HCT116 (cell line): ENCODE measurements at regions not wholly inside any gene's neighbourhood (a gene's known extent, or its start where the extent isn't known, plus 50 kb on each side); places are given as distances from the start of the nearest gene placed in this dataset.

Experiments used
- EGR1 ChIP-seq: IDR thresholded peaks from 2 replicates; pipeline ENCODE4 v1.6.1; 2012; ENCODE audit warnings: low read depth
- EZH2 ChIP-seq: fragments of 200-600 bp; sonication (generic); IDR thresholded peaks from 2 replicates; pipeline ENCODE4 v1.6.1; 2017; ENCODE audit warnings: antibody characterized with exemption, mixed run types
- EZH2phosphoT487 ChIP-seq: fragments of 200-600 bp; IDR thresholded peaks from 2 replicates; pipeline ENCODE4 v1.6.1; 2018; ENCODE audit warnings: antibody characterized with exemption, borderline replicate concordance
- POLR2AphosphoS5 ChIP-seq: IDR thresholded peaks from 2 replicates; pipeline ENCODE4 v1.6.1; 2011; ENCODE audit warnings: mild to moderate bottlenecking, low read depth, low read length, moderate library complexity
- SP1 ChIP-seq: IDR thresholded peaks from 2 replicates; pipeline ENCODE4 v1.6.1; 2012; ENCODE audit warnings: low read depth
- SRF ChIP-seq: IDR thresholded peaks from 2 replicates; pipeline ENCODE4 v1.6.1; 2012; ENCODE audit warnings: low read depth
- YY1 ChIP-seq: IDR thresholded peaks from 2 replicates; pipeline ENCODE4 v1.6.1; 2011; ENCODE audit warnings: low read length, low read depth, moderate library complexity, mild to moderate bottlenecking; ENCODE audit not compliant: insufficient replicate concordance; ENCODE audit errors: extremely low read depth
- TF ChIP-seq, protein P1 (sequence below), 3 experiments: fragments of 200-600 bp in 1 of 3; sonication (generic) in 1 of 3; IDR thresholded peaks in 2 of 3; conservative IDR thresholded peaks in 1 of 3; 2 replicates each; pipeline ENCODE4 v1.5.1; 2012 to 2017; ENCODE audit warnings: low read depth in 2 of 3, low read length in 2 of 3, antibody characterized with exemption in 1 of 3, borderline replicate concordance in 1 of 3, control low read depth in 1 of 3, mild to moderate bottlenecking in 1 of 3, mixed read lengths in 1 of 3, mixed run types in 1 of 3, moderate library complexity in 1 of 3; ENCODE audit not compliant: insufficient read depth in 1 of 3
- TF ChIP-seq, protein P2 (sequence below): IDR thresholded peaks from 2 replicates; pipeline ENCODE4 v1.6.1; 2011; ENCODE audit warnings: mild to moderate bottlenecking, low read length, moderate library complexity; ENCODE audit not compliant: insufficient replicate concordance; ENCODE audit errors: extremely low read depth
- TF ChIP-seq, protein P3 (sequence below): IDR thresholded peaks from 2 replicates; pipeline ENCODE4 v1.6.1; 2012; ENCODE audit warnings: low read depth

DNA sequence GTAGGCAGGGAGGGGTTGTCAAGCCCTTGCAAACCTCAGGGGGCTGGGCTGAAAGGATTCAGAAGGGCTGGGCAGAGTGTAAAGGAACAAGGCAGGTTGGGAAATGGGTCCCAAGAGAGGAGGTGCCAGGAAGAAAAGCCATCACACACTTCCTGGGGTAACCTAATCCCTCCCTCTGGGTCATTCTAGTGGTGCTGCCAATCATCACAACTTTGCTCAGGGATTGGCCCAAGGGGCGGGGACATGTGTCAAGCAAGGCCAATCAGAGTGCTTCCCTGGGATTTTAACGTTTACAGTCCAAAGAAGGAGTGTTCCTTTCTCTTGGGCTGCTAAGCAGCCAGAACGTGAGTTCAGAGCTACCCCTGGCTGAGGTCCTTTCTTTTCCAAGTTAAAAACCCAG lies 57.1 kb upstream of the NPTX2 start:
- TF ChIP-seq, protein P1, sequence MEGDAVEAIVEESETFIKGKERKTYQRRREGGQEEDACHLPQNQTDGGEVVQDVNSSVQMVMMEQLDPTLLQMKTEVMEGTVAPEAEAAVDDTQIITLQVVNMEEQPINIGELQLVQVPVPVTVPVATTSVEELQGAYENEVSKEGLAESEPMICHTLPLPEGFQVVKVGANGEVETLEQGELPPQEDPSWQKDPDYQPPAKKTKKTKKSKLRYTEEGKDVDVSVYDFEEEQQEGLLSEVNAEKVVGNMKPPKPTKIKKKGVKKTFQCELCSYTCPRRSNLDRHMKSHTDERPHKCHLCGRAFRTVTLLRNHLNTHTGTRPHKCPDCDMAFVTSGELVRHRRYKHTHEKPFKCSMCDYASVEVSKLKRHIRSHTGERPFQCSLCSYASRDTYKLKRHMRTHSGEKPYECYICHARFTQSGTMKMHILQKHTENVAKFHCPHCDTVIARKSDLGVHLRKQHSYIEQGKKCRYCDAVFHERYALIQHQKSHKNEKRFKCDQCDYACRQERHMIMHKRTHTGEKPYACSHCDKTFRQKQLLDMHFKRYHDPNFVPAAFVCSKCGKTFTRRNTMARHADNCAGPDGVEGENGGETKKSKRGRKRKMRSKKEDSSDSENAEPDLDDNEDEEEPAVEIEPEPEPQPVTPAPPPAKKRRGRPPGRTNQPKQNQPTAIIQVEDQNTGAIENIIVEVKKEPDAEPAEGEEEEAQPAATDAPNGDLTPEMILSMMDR (IDR thresholded peaks at IDR 0.05 in 2 of 3, conservative IDR thresholded peaks at IDR 0.05 in 1 of 3; ENCODE audit: borderline replicate concordance in 1 of 3, insufficient read depth in 1 of 3, low read depth in 2 of 3, low read length in 2 of 3) = no peak
- no peak for TF ChIP-seq YY1
- no peak for TF ChIP-seq EZH2
- TF ChIP-seq, protein P2, sequence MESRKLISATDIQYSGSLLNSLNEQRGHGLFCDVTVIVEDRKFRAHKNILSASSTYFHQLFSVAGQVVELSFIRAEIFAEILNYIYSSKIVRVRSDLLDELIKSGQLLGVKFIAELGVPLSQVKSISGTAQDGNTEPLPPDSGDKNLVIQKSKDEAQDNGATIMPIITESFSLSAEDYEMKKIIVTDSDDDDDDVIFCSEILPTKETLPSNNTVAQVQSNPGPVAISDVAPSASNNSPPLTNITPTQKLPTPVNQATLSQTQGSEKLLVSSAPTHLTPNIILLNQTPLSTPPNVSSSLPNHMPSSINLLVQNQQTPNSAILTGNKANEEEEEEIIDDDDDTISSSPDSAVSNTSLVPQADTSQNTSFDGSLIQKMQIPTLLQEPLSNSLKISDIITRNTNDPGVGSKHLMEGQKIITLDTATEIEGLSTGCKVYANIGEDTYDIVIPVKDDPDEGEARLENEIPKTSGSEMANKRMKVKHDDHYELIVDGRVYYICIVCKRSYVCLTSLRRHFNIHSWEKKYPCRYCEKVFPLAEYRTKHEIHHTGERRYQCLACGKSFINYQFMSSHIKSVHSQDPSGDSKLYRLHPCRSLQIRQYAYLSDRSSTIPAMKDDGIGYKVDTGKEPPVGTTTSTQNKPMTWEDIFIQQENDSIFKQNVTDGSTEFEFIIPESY = no peak
- no peak for TF ChIP-seq EZH2phosphoT487
- TF ChIP-seq POLR2AphosphoS5 = no peak
- no peak for TF ChIP-seq SRF
- peak; percentile 31; the same call in 1 of the 2 replicates for TF ChIP-seq SP1
- no peak for TF ChIP-seq EGR1
- TF ChIP-seq, protein P3, sequence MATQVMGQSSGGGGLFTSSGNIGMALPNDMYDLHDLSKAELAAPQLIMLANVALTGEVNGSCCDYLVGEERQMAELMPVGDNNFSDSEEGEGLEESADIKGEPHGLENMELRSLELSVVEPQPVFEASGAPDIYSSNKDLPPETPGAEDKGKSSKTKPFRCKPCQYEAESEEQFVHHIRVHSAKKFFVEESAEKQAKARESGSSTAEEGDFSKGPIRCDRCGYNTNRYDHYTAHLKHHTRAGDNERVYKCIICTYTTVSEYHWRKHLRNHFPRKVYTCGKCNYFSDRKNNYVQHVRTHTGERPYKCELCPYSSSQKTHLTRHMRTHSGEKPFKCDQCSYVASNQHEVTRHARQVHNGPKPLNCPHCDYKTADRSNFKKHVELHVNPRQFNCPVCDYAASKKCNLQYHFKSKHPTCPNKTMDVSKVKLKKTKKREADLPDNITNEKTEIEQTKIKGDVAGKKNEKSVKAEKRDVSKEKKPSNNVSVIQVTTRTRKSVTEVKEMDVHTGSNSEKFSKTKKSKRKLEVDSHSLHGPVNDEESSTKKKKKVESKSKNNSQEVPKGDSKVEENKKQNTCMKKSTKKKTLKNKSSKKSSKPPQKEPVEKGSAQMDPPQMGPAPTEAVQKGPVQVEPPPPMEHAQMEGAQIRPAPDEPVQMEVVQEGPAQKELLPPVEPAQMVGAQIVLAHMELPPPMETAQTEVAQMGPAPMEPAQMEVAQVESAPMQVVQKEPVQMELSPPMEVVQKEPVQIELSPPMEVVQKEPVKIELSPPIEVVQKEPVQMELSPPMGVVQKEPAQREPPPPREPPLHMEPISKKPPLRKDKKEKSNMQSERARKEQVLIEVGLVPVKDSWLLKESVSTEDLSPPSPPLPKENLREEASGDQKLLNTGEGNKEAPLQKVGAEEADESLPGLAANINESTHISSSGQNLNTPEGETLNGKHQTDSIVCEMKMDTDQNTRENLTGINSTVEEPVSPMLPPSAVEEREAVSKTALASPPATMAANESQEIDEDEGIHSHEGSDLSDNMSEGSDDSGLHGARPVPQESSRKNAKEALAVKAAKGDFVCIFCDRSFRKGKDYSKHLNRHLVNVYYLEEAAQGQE = no peak
